HG03432 (cell line): ENCODE measurements at regions not wholly inside any gene's neighbourhood (a gene's known extent, or its start where the extent isn't known, plus 50 kb on each side); places are given as distances from the start of the nearest gene placed in this dataset.
"Not testable (repeated sequence)": the region's sequence is repeated elsewhere in the genome, so short reads cannot be mapped to it uniquely, and the experiment has no call there.

Experiments
- ATAC-seq: cut with Tn5 transposase; IDR thresholded peaks from one replicate; pipeline ENCODE4 v1.9.1; 2021; ENCODE audit warnings: mild to moderate bottlenecking, moderate library complexity; ENCODE audit not compliant: unreplicated experiment

- ATAC-seq: no peak
Measured at GRCh38 chr2:71962350-71962749, 185.3 kb downstream of the CYP26B1 start.

GRCh38 chr2:71961289-71962027, 186.2 kb downstream of the CYP26B1 start:
- no peak for ATAC-seq

- no peak for ATAC-seq
Measured at GRCh38 chr2:71959494-71959893, 188.2 kb downstream of the CYP26B1 start.

- not testable (repeated sequence) for ATAC-seq
Measured at GRCh38 chr2:71958426-71958825, 189.2 kb downstream of the CYP26B1 start.

GRCh38 chr2:71952572-71953188, 195.0 kb downstream of the CYP26B1 start:
- ATAC-seq: no peak

- ATAC-seq: no peak
Measured at GRCh38 chr2:71951718-71952404, 195.8 kb downstream of the CYP26B1 start.

- ATAC-seq: no peak
Measured at GRCh38 chr2:71951083-71951468, 196.6 kb downstream of the CYP26B1 start.

GRCh38 chr2:71950256-71951082, 197.2 kb downstream of the CYP26B1 start:
- ATAC-seq: no peak

GRCh38 chr2:71949537-71949798, 198.2 kb downstream of the CYP26B1 start:
- ATAC-seq: no peak

GRCh38 chr2:71948781-71949536, 198.7 kb downstream of the CYP26B1 start:
- ATAC-seq: no peak

GRCh38 chr2:71947809-71948208, 199.9 kb downstream of the CYP26B1 start:
- no peak for ATAC-seq

- no peak for ATAC-seq
Measured at GRCh38 chr2:71945603-71945959, 202.1 kb downstream of the CYP26B1 start.

- no peak for ATAC-seq
Measured at GRCh38 chr2:71944806-71945602, 202.7 kb downstream of the CYP26B1 start.

- ATAC-seq: no peak
Measured at GRCh38 chr2:71944183-71944550, 203.5 kb downstream of the CYP26B1 start.

- ATAC-seq: no peak
Measured at GRCh38 chr2:71943238-71944182, 204.2 kb downstream of the CYP26B1 start.

- ATAC-seq: no peak
Measured at GRCh38 chr2:71941726-71942525, 205.7 kb downstream of the CYP26B1 start.

- ATAC-seq: no peak
Measured at GRCh38 chr2:71940695-71941094, 207.0 kb downstream of the CYP26B1 start.
